ENCODE measurements at regions not wholly inside any gene's neighbourhood (a gene's known extent, or its start where the extent isn't known, plus 50 kb on each side); places are given as distances from the start of the nearest gene placed in this dataset.
"Not testable (repeated sequence)": the region's sequence is repeated elsewhere in the genome, so short reads cannot be mapped to it uniquely, and the experiment has no call there.

GRCh38 chr12:90250766-90251165, 542.1 kb upstream of the ATP2B1 start:
- no peak for DNase-seq

GRCh38 chr12:90250042-90250441, 541.4 kb upstream of the ATP2B1 start:
- DNase-seq, result no peak

GRCh38 chr12:90246688-90247087, 538.0 kb upstream of the ATP2B1 start:
- DNase-seq, result no peak

- no peak for DNase-seq
Observed at GRCh38 chr12:90245391-90245790, 536.8 kb upstream of the ATP2B1 start.

DNA sequence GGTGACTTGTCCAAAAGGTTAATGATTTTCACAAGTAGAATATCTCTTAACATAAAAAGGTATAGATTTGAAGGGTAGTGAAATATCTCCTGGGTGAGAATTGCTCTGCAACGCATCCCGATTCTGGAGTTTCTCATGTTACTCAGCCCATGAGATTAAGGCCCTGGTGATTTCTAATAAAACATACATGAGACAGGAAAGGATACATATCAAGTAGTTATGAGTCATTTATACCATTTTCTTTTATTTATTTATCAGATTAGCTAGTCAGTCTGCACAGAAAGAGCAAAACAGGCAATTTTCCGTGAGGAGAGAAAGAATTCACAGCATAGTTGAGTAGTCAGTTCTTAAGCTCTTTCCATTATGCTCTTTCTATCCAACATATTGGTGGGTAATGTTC, 535.6 kb upstream of the ATP2B1 start:
- DNase-seq, result no peak

DNA sequence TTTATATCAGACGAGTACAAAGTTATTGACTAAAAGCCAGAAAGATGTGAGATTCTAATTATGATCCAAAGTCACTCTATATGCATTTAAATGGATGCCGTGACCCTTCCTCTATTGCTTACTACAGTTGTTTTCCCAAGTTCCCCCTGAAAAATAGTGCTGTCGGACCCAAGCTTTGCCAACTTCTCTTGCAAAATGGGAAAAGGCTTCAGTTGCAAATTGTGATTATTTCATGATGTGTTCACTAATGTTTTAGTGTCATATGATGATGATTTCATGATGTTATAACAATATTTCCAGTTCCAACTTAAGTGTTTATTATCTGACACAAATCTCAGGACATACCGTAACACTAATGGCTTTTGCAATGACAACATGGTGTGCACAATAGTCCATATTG, 534.6 kb upstream of the ATP2B1 start:
- no peak for DNase-seq

DNA sequence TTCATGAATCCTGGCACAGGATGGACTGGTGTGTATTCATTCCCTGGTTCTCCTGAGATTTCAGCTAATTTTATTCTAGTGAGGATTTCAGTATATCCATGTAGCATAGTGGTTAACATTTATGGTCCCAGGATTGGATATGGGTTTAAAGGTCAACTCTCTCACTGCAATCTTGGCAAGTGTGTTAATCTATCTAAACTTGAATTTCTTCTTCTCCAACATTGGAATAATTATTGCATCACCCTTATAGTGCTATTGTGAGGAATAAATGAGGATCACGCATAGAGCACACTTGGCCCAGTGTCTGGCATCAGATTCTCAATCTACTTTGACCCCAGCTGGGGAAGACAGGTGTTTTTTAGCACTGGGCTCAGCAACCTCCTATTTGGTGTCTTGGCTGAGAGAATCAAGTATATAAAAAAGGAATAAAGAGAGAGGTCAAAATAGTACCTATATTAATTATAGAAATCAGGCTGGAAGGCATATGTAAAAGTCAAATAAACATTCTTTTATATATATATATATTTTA, 531.2 kb upstream of the ATP2B1 start:
- no peak for DNase-seq

- DNase-seq, result no peak
Observed at GRCh38 chr12:90238663-90239271, 530.1 kb upstream of the ATP2B1 start.

DNA sequence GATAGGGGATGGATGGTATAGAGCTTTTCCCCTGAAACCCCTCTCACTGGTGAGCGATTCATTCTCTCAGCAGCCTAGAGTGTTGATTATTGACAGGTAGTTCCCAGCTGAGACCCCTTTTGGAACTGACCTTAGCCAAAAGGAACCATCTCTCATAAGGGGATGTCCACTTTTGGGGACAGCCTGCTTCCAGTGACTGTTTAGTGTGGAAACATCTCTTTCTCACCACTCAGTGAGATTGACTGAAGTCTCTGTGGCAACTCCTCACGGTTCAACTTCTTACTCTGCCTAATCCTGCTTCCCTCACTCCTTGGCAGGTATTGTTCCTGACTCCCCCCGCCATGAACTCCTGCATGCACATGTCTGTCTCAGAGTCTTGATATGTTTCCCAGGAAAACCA, 529.2 kb upstream of the ATP2B1 start:
- DNase-seq, result no peak

DNA sequence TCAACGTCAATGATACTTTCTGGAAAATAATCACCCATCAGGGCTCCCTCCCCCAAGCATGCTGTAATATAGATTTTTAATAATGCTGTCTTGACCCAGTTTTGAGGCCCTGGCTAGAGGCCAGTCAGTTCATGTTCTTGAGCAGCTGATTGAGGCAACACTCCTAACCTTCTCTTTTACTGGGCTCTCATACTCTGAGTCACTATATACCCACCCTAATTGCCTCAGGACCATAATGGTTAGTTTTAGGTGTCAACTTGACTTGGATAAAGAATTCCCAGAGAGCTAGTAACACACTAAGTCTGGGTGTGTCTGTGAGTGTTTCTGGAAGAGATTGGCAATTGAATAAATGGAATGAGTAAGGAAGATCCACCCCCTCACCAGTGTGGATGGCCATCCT, 527.0 kb upstream of the ATP2B1 start:
- DNase-seq, result no peak

DNA sequence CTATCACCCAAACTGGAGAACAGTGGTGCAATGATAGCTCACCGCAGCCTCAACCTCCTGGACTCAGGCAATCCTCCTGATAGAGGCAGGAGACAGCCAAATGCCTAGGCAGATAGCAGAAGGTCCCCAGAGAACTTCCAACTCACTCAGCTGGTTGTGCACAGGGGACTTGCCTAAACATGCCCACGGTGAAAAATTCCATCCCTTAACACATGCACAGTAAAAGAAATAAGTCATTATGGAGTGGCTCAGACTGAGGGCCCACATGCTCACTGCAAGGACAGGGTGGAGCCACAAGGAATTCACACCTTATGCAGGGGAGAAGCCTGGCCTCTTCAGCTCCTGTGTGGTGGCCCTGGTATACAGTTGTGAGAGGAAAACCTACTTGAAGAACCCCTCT, 525.8 kb upstream of the ATP2B1 start:
- DNase-seq, result no peak

- no peak for DNase-seq
Observed at GRCh38 chr12:90233168-90234100, 524.8 kb upstream of the ATP2B1 start.

DNA sequence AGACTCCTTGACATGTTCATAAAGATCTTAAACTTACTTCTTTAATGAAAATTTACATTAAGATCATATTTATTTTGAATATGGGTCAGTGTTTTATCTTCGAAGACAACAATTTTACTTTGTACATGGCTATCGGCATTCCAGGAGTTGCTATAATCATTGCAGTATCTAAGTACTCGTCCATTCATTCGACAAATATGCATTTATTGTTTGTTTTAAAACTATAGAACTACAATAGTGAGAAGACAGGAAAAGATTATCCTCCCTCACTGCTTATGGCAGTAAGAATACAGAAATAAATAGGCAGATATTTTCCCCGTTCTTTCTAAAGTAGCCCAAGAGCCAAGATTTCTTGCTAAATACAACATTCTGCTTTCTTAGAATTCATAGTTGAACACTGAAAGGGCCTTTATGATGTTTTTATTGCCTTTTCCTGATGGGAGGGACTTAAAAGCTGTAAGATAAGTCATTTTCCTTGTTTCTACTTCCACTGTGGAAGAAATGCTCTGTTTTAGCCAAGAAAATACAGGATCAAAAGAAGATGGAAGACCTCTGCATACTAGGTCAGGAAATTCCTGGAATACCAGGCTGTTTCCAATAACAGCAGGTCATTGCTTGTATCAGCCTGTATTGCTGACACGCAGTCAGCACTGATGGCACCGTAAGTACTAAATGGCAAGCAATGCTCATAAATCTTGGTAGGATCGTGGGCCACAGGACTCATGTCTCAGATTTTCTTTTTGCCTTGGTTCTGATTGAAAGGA, 521.0 kb upstream of the ATP2B1 start:
- DNase-seq, result no peak

DNA sequence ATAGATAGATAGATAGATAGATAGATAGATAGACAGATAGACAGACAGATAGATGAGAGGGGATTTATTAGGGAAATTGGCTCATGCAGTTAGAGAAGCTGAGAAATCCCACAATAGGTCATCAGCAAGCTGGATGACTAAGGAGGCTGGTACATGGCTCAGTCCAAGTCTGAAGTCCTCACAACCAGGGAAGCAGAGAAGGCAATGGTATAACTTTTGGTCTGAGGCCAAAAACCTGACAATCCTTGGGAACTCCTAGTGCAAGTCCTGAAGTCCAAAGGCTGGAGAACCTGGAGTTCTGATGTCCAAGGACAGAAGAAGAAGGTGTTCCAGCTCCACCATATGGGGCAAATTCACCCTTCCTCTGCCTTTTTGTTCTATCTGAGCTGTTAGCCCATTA, 517.6 kb upstream of the ATP2B1 start:
- DNase-seq, result no peak

GRCh38 chr12:90216815-90217214, 508.2 kb upstream of the ATP2B1 start:
- no peak for DNase-seq

GRCh38 chr12:90216020-90216552, 507.4 kb upstream of the ATP2B1 start:
- no peak for DNase-seq

DNA sequence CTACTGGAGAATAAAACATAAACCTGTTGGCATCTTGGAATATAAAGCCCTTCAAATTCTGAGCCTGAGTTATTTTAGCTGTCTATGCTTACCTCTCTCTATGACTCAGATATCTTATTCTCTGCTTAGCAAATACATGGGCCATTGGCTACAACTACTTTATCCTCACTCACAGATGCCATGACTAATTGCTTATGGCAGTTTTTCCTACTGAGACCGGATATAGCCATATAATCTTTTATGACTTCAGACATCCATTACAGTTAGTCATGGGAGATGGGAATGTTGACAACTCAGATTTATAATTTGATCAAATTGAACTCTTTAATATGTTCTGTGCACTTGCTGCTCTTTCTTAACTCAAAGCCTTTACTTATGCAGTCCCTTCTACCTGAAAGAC, 502.4 kb upstream of the ATP2B1 start:
- DNase-seq, result no peak

- no peak for DNase-seq
Observed at GRCh38 chr12:90209029-90209428, 500.4 kb upstream of the ATP2B1 start.

- not testable (repeated sequence) for DNase-seq
Observed at GRCh38 chr12:90208379-90208778, 499.7 kb upstream of the ATP2B1 start.

DNA sequence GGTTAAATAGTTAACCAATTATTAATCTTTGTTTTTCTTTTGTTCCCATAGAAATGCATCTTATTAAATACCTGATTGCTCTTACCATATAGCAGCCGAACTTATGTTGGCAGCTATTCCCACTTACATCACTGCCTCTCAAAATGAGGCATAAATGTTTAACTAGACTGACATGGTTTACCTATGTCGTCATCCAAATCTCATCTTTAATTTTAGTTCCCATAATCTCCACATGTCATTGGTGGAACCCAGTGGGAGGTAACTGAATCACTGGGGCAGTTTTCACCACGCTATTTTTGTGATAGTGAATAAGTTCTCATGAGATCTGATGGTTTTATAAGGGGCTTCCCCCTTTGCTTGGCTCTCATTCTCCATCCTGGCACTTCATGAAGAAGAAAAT, 499.2 kb upstream of the ATP2B1 start:
- no peak for DNase-seq

DNA sequence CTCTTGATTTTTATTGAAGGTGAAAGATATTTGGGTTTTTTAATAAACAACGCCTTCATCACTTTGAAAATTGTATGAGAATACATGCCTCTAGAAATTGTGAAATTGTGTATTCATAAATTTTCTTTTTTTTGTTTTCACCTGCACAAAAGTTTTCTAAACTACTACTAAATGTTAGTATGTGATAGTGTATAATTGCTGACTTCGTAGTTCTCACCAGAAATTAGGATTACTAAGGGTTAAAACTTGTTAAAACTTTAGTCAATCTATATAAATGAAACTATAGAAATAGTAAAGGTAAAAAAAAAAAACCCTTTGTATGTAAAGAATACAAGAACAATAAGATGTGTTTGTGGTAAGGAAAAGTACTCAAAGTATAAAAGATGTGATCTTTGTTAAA, 496.5 kb upstream of the ATP2B1 start:
- no peak for DNase-seq

- DNase-seq, result no peak
Observed at GRCh38 chr12:90203556-90203955, 494.9 kb upstream of the ATP2B1 start.

- DNase-seq, result no peak
Observed at GRCh38 chr12:90199006-90199405, 490.4 kb upstream of the ATP2B1 start.

Measured in activated naive CD4-positive, alpha-beta T cell (primary cell).